Stimulated activated CD8-positive, alpha-beta memory T cell treated with anti-CD3 and anti-CD28 coated beads, Interleukin-7, amount 100 ng/mL, for 1 hour (primary cell): ENCODE measurements at regions not wholly inside any gene's neighbourhood (a gene's known extent, or its start where the extent isn't known, plus 50 kb on each side); places are given as distances from the start of the nearest gene placed in this dataset.

ENCODE experiments used
- DNase-seq, 2 donors: peaks; one replicate each; pipeline ENCODE4 v3.0.0-alpha.2; 2020; ENCODE audit warnings: low read depth in 2 of 2

- no peak for DNase-seq
Observed at GRCh38 chr1:4518621-4519020, 135.8 kb upstream of the AJAP1 start.

GRCh38 chr1:4519954-4520353 lies 134.5 kb upstream of the AJAP1 start:
- no peak for DNase-seq

GRCh38 chr1:4523551-4523950 lies 130.9 kb upstream of the AJAP1 start:
- DNase-seq, result no peak

GRCh38 chr1:4526747-4527146 lies 127.7 kb upstream of the AJAP1 start:
- DNase-seq, result no peak

- DNase-seq, result no peak
Observed at GRCh38 chr1:4527819-4528218, 126.6 kb upstream of the AJAP1 start.

- DNase-seq, result no peak
Observed at GRCh38 chr1:4528590-4528989, 125.8 kb upstream of the AJAP1 start.

- DNase-seq, result no peak
Observed at GRCh38 chr1:4529446-4530165, 124.8 kb upstream of the AJAP1 start.

- DNase-seq, result no peak
Observed at GRCh38 chr1:4530166-4530785, 124.1 kb upstream of the AJAP1 start.

- DNase-seq, result no peak
Observed at GRCh38 chr1:4531842-4532241, 122.6 kb upstream of the AJAP1 start.

GRCh38 chr1:4532656-4533055 lies 121.8 kb upstream of the AJAP1 start:
- DNase-seq, result no peak

- no peak for DNase-seq
Observed at GRCh38 chr1:4546911-4547310, 107.5 kb upstream of the AJAP1 start.

- DNase-seq, result no peak
Observed at GRCh38 chr1:4549930-4550329, 104.5 kb upstream of the AJAP1 start.

- no peak for DNase-seq
Observed at GRCh38 chr1:4550941-4551340, 103.5 kb upstream of the AJAP1 start.

GRCh38 chr1:4551706-4552105 lies 102.7 kb upstream of the AJAP1 start:
- no peak for DNase-seq

- no peak for DNase-seq
Observed at GRCh38 chr1:4553761-4554160, 100.6 kb upstream of the AJAP1 start.

GRCh38 chr1:4554271-4554865 lies 100.0 kb upstream of the AJAP1 start:
- no peak for DNase-seq

- no peak for DNase-seq
Observed at GRCh38 chr1:4557949-4558348, 96.5 kb upstream of the AJAP1 start.

GRCh38 chr1:4561205-4561604 lies 93.2 kb upstream of the AJAP1 start:
- no peak for DNase-seq

- no peak for DNase-seq
Observed at GRCh38 chr1:4562321-4562720, 92.1 kb upstream of the AJAP1 start.

GRCh38 chr1:4563586-4563985 lies 90.8 kb upstream of the AJAP1 start:
- DNase-seq, result no peak

GRCh38 chr1:4564051-4564450 lies 90.4 kb upstream of the AJAP1 start:
- no peak for DNase-seq

- DNase-seq, result no peak
Observed at GRCh38 chr1:4565166-4565565, 89.2 kb upstream of the AJAP1 start.

GRCh38 chr1:4565801-4566449 lies 88.5 kb upstream of the AJAP1 start:
- DNase-seq, result no peak
